ENCODE measurements at regions not wholly inside any gene's neighbourhood (a gene's known extent, or its start where the extent isn't known, plus 50 kb on each side); places are given as distances from the start of the nearest gene placed in this dataset.

DNA sequence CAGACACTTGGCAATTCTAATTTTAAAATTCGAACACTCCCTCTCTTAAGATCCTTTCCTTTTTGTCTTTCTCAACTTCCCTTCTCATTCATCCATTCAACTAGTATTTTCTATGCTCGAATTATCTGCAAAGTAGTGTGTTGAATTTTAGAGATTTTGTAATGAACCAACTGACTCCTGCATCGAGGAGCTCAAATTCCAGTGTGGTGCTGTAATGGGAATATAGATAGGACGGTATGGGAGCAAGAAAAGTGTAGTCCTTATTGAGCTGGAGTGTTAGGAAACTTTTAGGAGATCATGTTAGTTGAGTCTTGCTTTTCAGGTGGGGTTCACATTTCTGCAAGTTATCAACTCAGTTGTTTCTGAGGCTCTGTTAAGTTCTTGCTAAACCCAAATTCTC, 897.5 kb downstream of the TTLL7 start:
- no peak for DNase-seq (ENCODE audit: low read depth)
- TF ChIP-seq, protein P1, sequence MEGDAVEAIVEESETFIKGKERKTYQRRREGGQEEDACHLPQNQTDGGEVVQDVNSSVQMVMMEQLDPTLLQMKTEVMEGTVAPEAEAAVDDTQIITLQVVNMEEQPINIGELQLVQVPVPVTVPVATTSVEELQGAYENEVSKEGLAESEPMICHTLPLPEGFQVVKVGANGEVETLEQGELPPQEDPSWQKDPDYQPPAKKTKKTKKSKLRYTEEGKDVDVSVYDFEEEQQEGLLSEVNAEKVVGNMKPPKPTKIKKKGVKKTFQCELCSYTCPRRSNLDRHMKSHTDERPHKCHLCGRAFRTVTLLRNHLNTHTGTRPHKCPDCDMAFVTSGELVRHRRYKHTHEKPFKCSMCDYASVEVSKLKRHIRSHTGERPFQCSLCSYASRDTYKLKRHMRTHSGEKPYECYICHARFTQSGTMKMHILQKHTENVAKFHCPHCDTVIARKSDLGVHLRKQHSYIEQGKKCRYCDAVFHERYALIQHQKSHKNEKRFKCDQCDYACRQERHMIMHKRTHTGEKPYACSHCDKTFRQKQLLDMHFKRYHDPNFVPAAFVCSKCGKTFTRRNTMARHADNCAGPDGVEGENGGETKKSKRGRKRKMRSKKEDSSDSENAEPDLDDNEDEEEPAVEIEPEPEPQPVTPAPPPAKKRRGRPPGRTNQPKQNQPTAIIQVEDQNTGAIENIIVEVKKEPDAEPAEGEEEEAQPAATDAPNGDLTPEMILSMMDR (IDR thresholded peaks at IDR 0.05; ENCODE audit: insufficient read depth, low read depth, low read length, missing control alignments): no peak
- H3K4me3 ChIP-seq (ENCODE audit: low read length): no peak overlapping the region

DNA sequence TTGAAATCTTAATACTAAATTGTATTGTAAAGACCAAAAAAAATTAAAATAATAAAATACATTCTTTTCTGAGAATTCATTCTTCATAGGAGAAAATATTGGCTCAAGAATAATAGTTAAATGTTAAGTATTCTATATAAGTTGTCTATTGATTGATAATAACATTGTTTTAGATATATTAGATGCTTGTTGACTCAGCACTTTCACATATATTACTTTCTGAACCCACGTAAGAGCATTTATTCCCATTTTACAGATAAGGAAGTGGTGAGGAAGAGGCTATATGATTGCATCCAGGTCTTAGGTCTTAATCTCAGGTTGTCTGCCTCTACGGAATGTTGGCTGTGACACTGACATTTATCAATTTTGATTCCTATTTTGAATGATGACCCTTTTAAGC, 898.8 kb downstream of the TTLL7 start:
- no peak for DNase-seq (ENCODE audit: low read depth)
- H3K4me3 ChIP-seq (ENCODE audit: low read length): no peak overlapping the region
- TF ChIP-seq, protein P1 (IDR thresholded peaks at IDR 0.05; ENCODE audit: insufficient read depth, low read depth, low read length, missing control alignments): no peak

DNA sequence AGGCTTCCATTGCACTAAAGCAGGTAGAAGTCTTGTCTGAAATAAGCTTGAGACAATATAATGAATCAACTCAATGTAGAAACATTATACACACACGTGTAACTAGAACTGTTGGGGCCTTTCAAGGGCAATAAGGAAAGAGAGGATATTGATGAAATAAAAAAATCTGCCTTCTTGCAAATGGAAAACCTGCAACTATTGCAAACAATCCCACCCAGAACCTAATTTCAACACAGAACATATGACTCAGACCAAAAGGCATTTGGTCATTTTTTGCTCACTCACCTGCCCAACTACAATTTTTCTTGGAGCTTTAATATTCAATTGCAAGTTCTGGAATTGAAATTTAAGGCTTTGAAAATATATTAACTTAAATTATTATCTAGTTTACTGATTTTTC, 900.1 kb downstream of the TTLL7 start:
- no peak overlapping the region for H3K4me3 ChIP-seq (ENCODE audit: low read length)
- TF ChIP-seq, protein P1 (IDR thresholded peaks at IDR 0.05; ENCODE audit: insufficient read depth, low read depth, low read length, missing control alignments): no peak
- peak; percentile 64 for DNase-seq (ENCODE audit: low read depth)

DNA sequence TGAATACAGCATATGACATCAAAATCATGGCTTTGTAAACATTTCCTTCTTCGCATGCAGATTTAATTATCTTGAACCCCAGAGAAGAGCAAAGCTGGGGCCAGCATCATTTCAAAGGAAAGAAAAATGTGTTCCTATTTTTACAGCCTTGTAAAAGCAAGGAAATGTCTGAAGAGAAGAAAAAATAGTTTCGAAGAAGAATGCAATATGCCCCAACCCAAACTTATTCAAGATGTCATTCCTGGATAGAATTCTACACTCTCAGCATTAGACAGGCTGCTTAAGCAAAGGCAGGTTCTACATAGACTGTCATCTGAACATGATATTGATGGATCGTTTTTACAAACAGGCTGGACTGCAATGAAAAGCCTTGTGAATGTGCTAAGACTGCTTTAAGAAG, 900.8 kb downstream of the TTLL7 start:
- TF ChIP-seq, protein P1 (IDR thresholded peaks at IDR 0.05; ENCODE audit: insufficient read depth, low read depth, low read length, missing control alignments): no peak
- no peak overlapping the region for H3K4me3 ChIP-seq (ENCODE audit: low read length)

DNA sequence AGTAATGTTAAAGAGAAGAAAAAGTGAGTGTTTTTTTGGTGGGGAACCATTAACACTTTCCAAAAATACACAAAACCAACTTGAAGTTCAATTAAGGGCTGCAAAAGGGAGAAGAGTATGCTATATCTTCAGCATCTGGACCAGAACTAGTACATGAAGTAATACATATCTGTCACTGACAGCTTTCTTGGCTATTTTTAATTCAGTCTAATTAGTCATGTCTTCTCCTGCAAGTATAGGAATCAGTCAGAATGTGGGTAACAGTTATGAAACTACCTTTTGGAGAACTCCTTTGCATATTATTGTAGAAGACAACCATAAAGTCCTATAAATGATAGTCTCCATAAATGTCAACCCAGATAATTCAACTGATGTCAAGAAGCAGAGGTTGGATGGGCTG, 901.2 kb downstream of the TTLL7 start:
- TF ChIP-seq, protein P1 (IDR thresholded peaks at IDR 0.05; ENCODE audit: insufficient read depth, low read depth, low read length, missing control alignments): no peak
- H3K4me3 ChIP-seq (ENCODE audit: low read length): no peak overlapping the region
- DNase-seq (ENCODE audit: low read depth): peak; percentile 15

More for the DNA sequence above, 900.8 kb downstream of the TTLL7 start:
- DNase-seq (ENCODE audit: low read depth): no peak

DNA sequence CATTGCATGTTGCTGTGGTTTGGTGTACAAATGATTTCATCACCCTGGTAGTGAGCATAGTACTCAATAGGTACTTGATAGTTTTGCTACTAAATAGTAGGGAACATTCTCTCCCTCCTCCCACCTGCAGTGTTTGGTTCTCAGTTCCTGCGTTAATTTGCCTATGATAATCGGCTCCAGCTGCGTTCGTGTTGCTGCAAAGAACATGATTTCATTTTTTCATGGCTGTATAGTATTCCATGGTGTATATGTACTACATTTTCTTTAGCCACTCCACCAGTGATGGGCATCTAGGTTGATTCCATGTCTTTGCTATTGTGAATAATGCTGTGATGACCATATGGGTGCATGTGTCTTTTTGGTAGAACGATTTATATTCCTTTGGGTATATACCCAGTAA, 903.4 kb downstream of the TTLL7 start:
- H3K4me3 ChIP-seq (ENCODE audit: low read length): no peak overlapping the region
- TF ChIP-seq, protein P1 (IDR thresholded peaks at IDR 0.05; ENCODE audit: insufficient read depth, low read depth, low read length, missing control alignments): no peak
- no peak for DNase-seq (ENCODE audit: low read depth)

DNA sequence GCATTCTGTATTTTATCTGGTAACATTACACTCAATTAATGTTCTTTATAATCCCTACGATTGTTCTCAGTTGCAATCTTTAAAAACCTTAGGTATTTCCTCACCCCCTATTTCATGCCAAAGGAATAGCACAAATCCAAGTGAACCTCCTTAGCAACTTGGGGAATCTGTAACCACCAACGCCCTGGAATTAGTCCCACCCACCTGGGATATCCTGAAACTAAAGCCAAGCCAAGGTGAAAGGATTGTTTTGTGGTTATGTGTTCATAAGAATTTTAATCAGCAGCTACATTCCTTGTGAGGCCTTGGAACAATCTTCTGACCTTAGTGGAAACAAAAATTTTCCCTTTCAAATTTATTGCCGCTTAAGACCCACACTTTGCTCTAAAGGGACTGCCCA, 908.7 kb downstream of the TTLL7 start:
- TF ChIP-seq, protein P1 (IDR thresholded peaks at IDR 0.05; ENCODE audit: insufficient read depth, low read depth, low read length, missing control alignments): no peak
- no peak overlapping the region for H3K4me3 ChIP-seq (ENCODE audit: low read length)
- peak; percentile 6 for DNase-seq (ENCODE audit: low read depth)
